Suprapubic skin (tissue), 4 donors: ENCODE measurements at regions not wholly inside any gene's neighbourhood (a gene's known extent, or its start where the extent isn't known, plus 50 kb on each side); places are given as distances from the start of the nearest gene placed in this dataset.

Experiments
- EP300 ChIP-seq: sonication (generic); formaldehyde crosslinking; IDR thresholded peaks from one replicate; pipeline ENCODE4 v1.6.1; 2017; ENCODE audit warnings: antibody characterized with exemption
- POLR2A ChIP-seq, 2 donors: fragments of 450-650 bp; IDR thresholded peaks; one replicate each; pipeline ENCODE4 v1.6.1; 2017; ENCODE audit warnings: antibody characterized with exemption in 2 of 2, mild to moderate bottlenecking in 2 of 2, moderate library complexity in 2 of 2
- POLR2AphosphoS5 ChIP-seq, 3 donors: sonication (generic); formaldehyde crosslinking; IDR thresholded peaks; one replicate each; pipeline ENCODE4 v1.6.1; 2017; ENCODE audit warnings: antibody characterized with exemption in 3 of 3
- TF ChIP-seq, protein P1 (sequence below), 2 donors: fragments of 200-600 bp in 1 of 2; fragments of 450-650 bp in 1 of 2; sonication (generic) in 1 of 2; IDR thresholded peaks; one replicate each; pipeline ENCODE4 v1.5.1; 2016 to 2019; ENCODE audit warnings: antibody characterized with exemption in 2 of 2, mild to moderate bottlenecking in 1 of 2, moderate library complexity in 1 of 2

DNA sequence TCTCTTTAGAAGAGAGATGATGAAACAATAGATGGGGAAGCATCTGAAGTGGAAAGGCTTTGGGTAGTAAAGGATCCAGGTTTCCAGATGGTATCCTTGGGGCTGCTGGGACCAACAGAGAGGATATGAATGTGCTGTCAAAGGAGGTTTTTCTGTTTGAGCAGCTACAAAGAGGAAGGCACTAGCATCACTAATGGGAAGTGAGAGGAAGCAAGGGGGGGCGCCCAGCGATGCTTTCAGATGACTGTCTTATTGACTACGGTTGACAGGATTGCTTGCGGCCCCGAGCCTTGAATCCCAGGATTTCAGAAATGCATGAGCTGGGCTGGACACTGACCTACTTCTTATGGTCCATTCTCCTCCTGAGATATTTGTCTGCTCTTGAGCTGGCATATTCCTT lies 103.8 kb upstream of the GALNT15 start:
- TF ChIP-seq, protein P1, sequence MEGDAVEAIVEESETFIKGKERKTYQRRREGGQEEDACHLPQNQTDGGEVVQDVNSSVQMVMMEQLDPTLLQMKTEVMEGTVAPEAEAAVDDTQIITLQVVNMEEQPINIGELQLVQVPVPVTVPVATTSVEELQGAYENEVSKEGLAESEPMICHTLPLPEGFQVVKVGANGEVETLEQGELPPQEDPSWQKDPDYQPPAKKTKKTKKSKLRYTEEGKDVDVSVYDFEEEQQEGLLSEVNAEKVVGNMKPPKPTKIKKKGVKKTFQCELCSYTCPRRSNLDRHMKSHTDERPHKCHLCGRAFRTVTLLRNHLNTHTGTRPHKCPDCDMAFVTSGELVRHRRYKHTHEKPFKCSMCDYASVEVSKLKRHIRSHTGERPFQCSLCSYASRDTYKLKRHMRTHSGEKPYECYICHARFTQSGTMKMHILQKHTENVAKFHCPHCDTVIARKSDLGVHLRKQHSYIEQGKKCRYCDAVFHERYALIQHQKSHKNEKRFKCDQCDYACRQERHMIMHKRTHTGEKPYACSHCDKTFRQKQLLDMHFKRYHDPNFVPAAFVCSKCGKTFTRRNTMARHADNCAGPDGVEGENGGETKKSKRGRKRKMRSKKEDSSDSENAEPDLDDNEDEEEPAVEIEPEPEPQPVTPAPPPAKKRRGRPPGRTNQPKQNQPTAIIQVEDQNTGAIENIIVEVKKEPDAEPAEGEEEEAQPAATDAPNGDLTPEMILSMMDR (IDR thresholded peaks at IDR 0.05) = no peak
- TF ChIP-seq POLR2AphosphoS5 (IDR thresholded peaks at IDR 0.05) (no peak), POLR2A (IDR thresholded peaks at IDR 0.05) (no peak), EP300 (no peak)
